ENCODE measurements at regions not wholly inside any gene's neighbourhood (a gene's known extent, or its start where the extent isn't known, plus 50 kb on each side); places are given as distances from the start of the nearest gene placed in this dataset.

DNA sequence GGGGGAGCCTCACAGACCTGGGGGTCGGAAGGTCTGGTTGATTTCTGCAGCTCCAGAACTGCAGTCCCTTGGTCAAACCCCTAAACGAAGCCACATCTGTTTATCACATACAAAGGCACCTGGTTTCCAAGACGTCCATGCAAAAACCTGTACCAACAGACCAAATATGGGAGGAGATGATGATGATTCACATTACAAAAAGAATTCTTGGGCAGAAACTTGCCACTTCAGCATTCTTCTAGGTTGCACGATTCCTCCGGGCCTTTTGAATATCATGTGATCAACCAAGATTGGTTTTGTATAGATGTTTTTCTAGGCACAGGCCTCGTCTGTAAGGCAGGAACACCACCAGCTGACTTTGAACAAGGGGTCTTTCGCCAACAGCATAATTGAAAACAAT is 466.3 kb downstream of the SOX9 start:
- H3K27me3 ChIP-seq (replicated peaks; ENCODE audit: control insufficient read depth, insufficient read depth, low read length): no peaks in the 10 kb centered on the region; the same call in 1 of the 2 replicates
- H3K36me3 ChIP-seq (ENCODE audit: control insufficient read depth, insufficient read depth, low read length): no peaks in the 10 kb centered on the region
- ChIA-PET CTCF (interaction anchor here (2.4 kb wide), 1 partner anchor 30 kb away, joined by 9 read pairs; no protein-coding TSS in a partner anchor), POLR2A (no interaction called here)
- Mint-ChIP-seq H3K27me3 (ENCODE audit: insufficient read depth, unreplicated experiment) (peaks cover 3% of the 10 kb centered on the region), H3K4me3 (ENCODE audit: unreplicated experiment) (no peak overlapping the region), H3K4me1 (ENCODE audit: low read depth, unreplicated experiment) (peaks cover 25% of the 10 kb centered on the region), H3K9me3 (ENCODE audit: unreplicated experiment) (no peaks in the 10 kb centered on the region), H3K27ac (ENCODE audit: unreplicated experiment) (no peak overlapping the region), H3K36me3 (ENCODE audit: insufficient read depth, unreplicated experiment) (peaks cover 7% of the 10 kb centered on the region)
- no peak for DNase-seq
- no peak overlapping the region for H3K4me3 ChIP-seq (ENCODE audit: low read depth, low read length)
- no TSS peak for BruUV-seq (replicated peaks)
- peaks cover 19% of the 10 kb centered on the region for H3K4me1 ChIP-seq
- TF ChIP-seq, protein P1, sequence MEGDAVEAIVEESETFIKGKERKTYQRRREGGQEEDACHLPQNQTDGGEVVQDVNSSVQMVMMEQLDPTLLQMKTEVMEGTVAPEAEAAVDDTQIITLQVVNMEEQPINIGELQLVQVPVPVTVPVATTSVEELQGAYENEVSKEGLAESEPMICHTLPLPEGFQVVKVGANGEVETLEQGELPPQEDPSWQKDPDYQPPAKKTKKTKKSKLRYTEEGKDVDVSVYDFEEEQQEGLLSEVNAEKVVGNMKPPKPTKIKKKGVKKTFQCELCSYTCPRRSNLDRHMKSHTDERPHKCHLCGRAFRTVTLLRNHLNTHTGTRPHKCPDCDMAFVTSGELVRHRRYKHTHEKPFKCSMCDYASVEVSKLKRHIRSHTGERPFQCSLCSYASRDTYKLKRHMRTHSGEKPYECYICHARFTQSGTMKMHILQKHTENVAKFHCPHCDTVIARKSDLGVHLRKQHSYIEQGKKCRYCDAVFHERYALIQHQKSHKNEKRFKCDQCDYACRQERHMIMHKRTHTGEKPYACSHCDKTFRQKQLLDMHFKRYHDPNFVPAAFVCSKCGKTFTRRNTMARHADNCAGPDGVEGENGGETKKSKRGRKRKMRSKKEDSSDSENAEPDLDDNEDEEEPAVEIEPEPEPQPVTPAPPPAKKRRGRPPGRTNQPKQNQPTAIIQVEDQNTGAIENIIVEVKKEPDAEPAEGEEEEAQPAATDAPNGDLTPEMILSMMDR (IDR thresholded peaks at IDR 0.05; ENCODE audit: insufficient read depth in 1 of 2, low read depth in 1 of 2, low read length in 1 of 2, severe bottlenecking in 1 of 2, unreplicated experiment in 1 of 2): no peak
- intact Hi-C loops (cut with micrococcal nuclease; ENCODE audit: unreplicated experiment): no loop called here
- H3K9me3 ChIP-seq: no peaks in the 10 kb centered on the region

- Mint-ChIP-seq H3K27ac (ENCODE audit: unreplicated experiment) (peak overlapping the region; percentile 42), H3K9me3 (ENCODE audit: unreplicated experiment) (no peaks in the 10 kb centered on the region), H3K4me1 (ENCODE audit: low read depth, unreplicated experiment) (peaks cover 25% of the 10 kb centered on the region), H3K27me3 (ENCODE audit: insufficient read depth, unreplicated experiment) (peaks cover 3% of the 10 kb centered on the region), H3K36me3 (ENCODE audit: insufficient read depth, unreplicated experiment) (peaks cover 12% of the 10 kb centered on the region), H3K4me3 (ENCODE audit: unreplicated experiment) (peak overlapping the region; percentile 57)
- TF ChIP-seq, protein P1 (IDR thresholded peaks at IDR 0.05; ENCODE audit: insufficient read depth in 1 of 2, low read depth in 1 of 2, low read length in 1 of 2, severe bottlenecking in 1 of 2, unreplicated experiment in 1 of 2): peak in 1 of 2 experiments; percentile 30
- no TSS peak for BruUV-seq (replicated peaks)
- H3K4me3 ChIP-seq (ENCODE audit: low read depth, low read length): no peak overlapping the region
- no peaks in the 10 kb centered on the region for H3K36me3 ChIP-seq (ENCODE audit: control insufficient read depth, insufficient read depth, low read length)
- POLR2A ChIA-PET: interaction anchor here (1.0 to 1.3 kb wide), 3 partner anchors 8 to 30 kb away, joined by 3 to 6 read pairs (median 4); no protein-coding TSS in a partner anchor
- H3K27me3 ChIP-seq (replicated peaks; ENCODE audit: control insufficient read depth, insufficient read depth, low read length): no peaks in the 10 kb centered on the region; the same call in 1 of the 2 replicates
- H3K4me1 ChIP-seq: peaks cover 21% of the 10 kb centered on the region
- DNase-seq: peak in 1 of 2 experiments; percentile 37
- CTCF ChIA-PET: interaction anchor here (1.1 to 2.4 kb wide), 3 partner anchors 7 to 31 kb away, joined by 4 to 9 read pairs (median 7); no protein-coding TSS in a partner anchor
- no peaks in the 10 kb centered on the region for H3K9me3 ChIP-seq
- intact Hi-C loops (cut with micrococcal nuclease; ENCODE audit: unreplicated experiment): loop anchor here (2.0 kb wide), 1 partner anchor 27 kb away; no protein-coding TSS in a partner anchor
Measured at GRCh38 chr17:72587773-72588511, 467.1 kb downstream of the SOX9 start.

- ChIA-PET CTCF (interaction anchor here (1.1 to 2.4 kb wide), 3 partner anchors 8 to 32 kb away, joined by 4 to 9 read pairs (median 7); no protein-coding TSS in a partner anchor), POLR2A (interaction anchor here (0.6 to 1.3 kb wide), 4 partner anchors 8 to 29 kb away, joined by 3 to 6 read pairs (median 4); no protein-coding TSS in a partner anchor)
- DNase-seq: no peak
- Histone ChIP-seq H3K4me3 (ENCODE audit: low read depth, low read length) (peak overlapping the region; percentile 22), H3K27me3 (replicated peaks; ENCODE audit: control insufficient read depth, insufficient read depth, low read length) (no peaks in the 10 kb centered on the region; the same call in 1 of the 2 replicates), H3K9me3 (no peaks in the 10 kb centered on the region), H3K4me1 (peaks cover 25% of the 10 kb centered on the region), H3K36me3 (ENCODE audit: control insufficient read depth, insufficient read depth, low read length) (no peaks in the 10 kb centered on the region)
- peak overlapping the region; percentile 57 for H3K4me3 Mint-ChIP-seq (ENCODE audit: unreplicated experiment)
- intact Hi-C loops (cut with micrococcal nuclease; ENCODE audit: unreplicated experiment): loop anchor here (2.0 kb wide), 1 partner anchor 28 kb away; no protein-coding TSS in a partner anchor
- peak overlapping the region; percentile 42 for H3K27ac Mint-ChIP-seq (ENCODE audit: unreplicated experiment)
- H3K9me3 Mint-ChIP-seq (ENCODE audit: unreplicated experiment): no peaks in the 10 kb centered on the region
- peaks cover 3% of the 10 kb centered on the region for H3K27me3 Mint-ChIP-seq (ENCODE audit: insufficient read depth, unreplicated experiment)
- BruUV-seq (replicated peaks): no TSS peak
- TF ChIP-seq, protein P1 (IDR thresholded peaks at IDR 0.05; ENCODE audit: insufficient read depth in 1 of 2, low read depth in 1 of 2, low read length in 1 of 2, severe bottlenecking in 1 of 2, unreplicated experiment in 1 of 2): no peak
- H3K36me3 Mint-ChIP-seq (ENCODE audit: insufficient read depth, unreplicated experiment): peaks cover 12% of the 10 kb centered on the region
- peaks cover 25% of the 10 kb centered on the region for H3K4me1 Mint-ChIP-seq (ENCODE audit: low read depth, unreplicated experiment)
Measured at GRCh38 chr17:72588561-72588960, 467.7 kb downstream of the SOX9 start.

Measured in Caco-2 (cell line).